NOMO-1 (cell line): ENCODE measurements at regions not wholly inside any gene's neighbourhood (a gene's known extent, or its start where the extent isn't known, plus 50 kb on each side); places are given as distances from the start of the nearest gene placed in this dataset.

Experiments used
- DNase-seq, 2 experiments: peaks; one replicate each; lab custom pipeline; 2025; ENCODE audit not compliant: unreplicated experiment in 2 of 2; lab: John Stamatoyannopoulos, UW

- no peak for DNase-seq
Measured at GRCh38 chr4:96166806-96167205, 326.9 kb downstream of the PDHA2 start.

- DNase-seq = no peak
Measured at GRCh38 chr4:96170198-96170597, 330.3 kb downstream of the PDHA2 start.

- no peak for DNase-seq
Measured at GRCh38 chr4:96173756-96174155, 333.9 kb downstream of the PDHA2 start.

GRCh38 chr4:96175871-96176270 is 336.0 kb downstream of the PDHA2 start:
- no peak for DNase-seq

GRCh38 chr4:96183611-96184010 is 343.7 kb downstream of the PDHA2 start:
- DNase-seq = no peak

GRCh38 chr4:96186593-96186992 is 346.7 kb downstream of the PDHA2 start:
- DNase-seq = no peak

GRCh38 chr4:96189761-96190160 is 349.9 kb downstream of the PDHA2 start:
- no peak for DNase-seq

- no peak for DNase-seq
Measured at GRCh38 chr4:96193061-96193460, 353.2 kb downstream of the PDHA2 start.

GRCh38 chr4:96194993-96195392 is 355.1 kb downstream of the PDHA2 start:
- DNase-seq = no peak

- DNase-seq = no peak
Measured at GRCh38 chr4:96205143-96205936, 365.4 kb downstream of the PDHA2 start.

- no peak for DNase-seq
Measured at GRCh38 chr4:96227515-96227914, 387.6 kb downstream of the PDHA2 start.

- DNase-seq = no peak
Measured at GRCh38 chr4:96228463-96228862, 388.6 kb downstream of the PDHA2 start.

GRCh38 chr4:96240041-96240440 is 400.1 kb downstream of the PDHA2 start:
- DNase-seq = no peak

- DNase-seq = no peak
Measured at GRCh38 chr4:96241819-96242218, 401.9 kb downstream of the PDHA2 start.

- no peak for DNase-seq
Measured at GRCh38 chr4:96247096-96247495, 407.2 kb downstream of the PDHA2 start.

GRCh38 chr4:96248225-96248624 is 408.3 kb downstream of the PDHA2 start:
- no peak for DNase-seq

GRCh38 chr4:96260064-96260682 is 420.3 kb downstream of the PDHA2 start:
- DNase-seq = no peak

- DNase-seq = no peak
Measured at GRCh38 chr4:96262057-96262456, 422.2 kb downstream of the PDHA2 start.

GRCh38 chr4:96263291-96263690 is 423.4 kb downstream of the PDHA2 start:
- DNase-seq = no peak

- DNase-seq = no peak
Measured at GRCh38 chr4:96264941-96265463, 425.1 kb downstream of the PDHA2 start.

GRCh38 chr4:96293806-96294205 is 453.9 kb downstream of the PDHA2 start:
- DNase-seq = no peak

- DNase-seq = no peak
Measured at GRCh38 chr4:96295143-96295741, 455.3 kb downstream of the PDHA2 start.
